SK-N-SH treated with all-trans-retinoic acid at 6 μM for 48 hours (cell line): ENCODE measurements at regions not wholly inside any gene's neighbourhood (a gene's known extent, or its start where the extent isn't known, plus 50 kb on each side); places are given as distances from the start of the nearest gene placed in this dataset.

Source experiments
- ATAC-seq: fragments of 200-7000 bp; cut with Tn5 transposase; 3 replicates; pipeline ENCODE4 v1.9.1; 2020; ENCODE audit warnings: mild to moderate bottlenecking, moderate library complexity
- BACH2 ChIP-seq: fragments of 250-450 bp; sonication (Bioruptor Pico); IDR thresholded peaks from 2 replicates; pipeline ENCODE4 v1.9.0; 2021; ENCODE audit warnings: mild to moderate bottlenecking, borderline replicate concordance
- CSDC2 ChIP-seq: fragments of 250-450 bp; sonication (Bioruptor Pico); IDR thresholded peaks from 2 replicates; pipeline ENCODE4 v1.5.0; 2020; ENCODE audit warnings: mild to moderate bottlenecking, moderate library complexity
- ESRRG ChIP-seq: fragments of 250-450 bp; sonication (Bioruptor Pico); IDR thresholded peaks from 2 replicates; pipeline ENCODE4 v1.6.1; 2021; ENCODE audit warnings: mild to moderate bottlenecking
- GLIS3 ChIP-seq: fragments of 250-450 bp; sonication (Bioruptor Pico); IDR thresholded peaks from 2 replicates; pipeline ENCODE4 v1.5.0; 2020; ENCODE audit warnings: mild to moderate bottlenecking, moderate library complexity
- ISL1 ChIP-seq: fragments of 250-450 bp; sonication (Bioruptor Pico); IDR thresholded peaks from 2 replicates; pipeline ENCODE4 v2.1.2; 2022; ENCODE audit warnings: mild to moderate bottlenecking, moderate library complexity
- POU6F1 ChIP-seq: fragments of 250-450 bp; sonication (Bioruptor Pico); IDR thresholded peaks from 2 replicates; pipeline ENCODE4 v1.8.0; 2021; ENCODE audit warnings: low read depth, mild to moderate bottlenecking, moderate library complexity, borderline replicate concordance
- PPARA ChIP-seq: fragments of 250-450 bp; sonication (Bioruptor Pico); IDR thresholded peaks from 2 replicates; pipeline ENCODE4 v1.5.0; 2020; ENCODE audit warnings: mild to moderate bottlenecking, borderline replicate concordance
- SNAI2 ChIP-seq: fragments of 250-450 bp; sonication (Bioruptor Pico); IDR thresholded peaks from 2 replicates; pipeline ENCODE4 v1.5.0; 2020; ENCODE audit warnings: mild to moderate bottlenecking, moderate library complexity
- TOX ChIP-seq: fragments of 250-450 bp; sonication (Bioruptor Pico); IDR thresholded peaks from 2 replicates; pipeline ENCODE4 v1.8.0; 2021; ENCODE audit warnings: mild to moderate bottlenecking, moderate library complexity, borderline replicate concordance
- ZC3H10 ChIP-seq: fragments of 250-450 bp; sonication (Bioruptor Pico); IDR thresholded peaks from 2 replicates; pipeline ENCODE4 v1.5.1; 2021; ENCODE audit warnings: mild to moderate bottlenecking, moderate library complexity
- ZFP30 ChIP-seq: fragments of 450-650 bp; formaldehyde crosslinking; IDR thresholded peaks from 2 replicates; pipeline ENCODE4 v1.5.0; 2022; ENCODE audit warnings: mild to moderate bottlenecking, moderate library complexity
- ZNF8 ChIP-seq: fragments of 450-650 bp; formaldehyde crosslinking; IDR thresholded peaks from 2 replicates; pipeline ENCODE4 v1.5.0; 2020; ENCODE audit warnings: mild to moderate bottlenecking, moderate library complexity
- TF ChIP-seq, protein P1 (sequence below): fragments of 250-450 bp; sonication (Bioruptor Pico); IDR thresholded peaks from 2 replicates; pipeline ENCODE4 v1.5.1; 2020; ENCODE audit warnings: low read depth, mild to moderate bottlenecking, moderate library complexity

DNA sequence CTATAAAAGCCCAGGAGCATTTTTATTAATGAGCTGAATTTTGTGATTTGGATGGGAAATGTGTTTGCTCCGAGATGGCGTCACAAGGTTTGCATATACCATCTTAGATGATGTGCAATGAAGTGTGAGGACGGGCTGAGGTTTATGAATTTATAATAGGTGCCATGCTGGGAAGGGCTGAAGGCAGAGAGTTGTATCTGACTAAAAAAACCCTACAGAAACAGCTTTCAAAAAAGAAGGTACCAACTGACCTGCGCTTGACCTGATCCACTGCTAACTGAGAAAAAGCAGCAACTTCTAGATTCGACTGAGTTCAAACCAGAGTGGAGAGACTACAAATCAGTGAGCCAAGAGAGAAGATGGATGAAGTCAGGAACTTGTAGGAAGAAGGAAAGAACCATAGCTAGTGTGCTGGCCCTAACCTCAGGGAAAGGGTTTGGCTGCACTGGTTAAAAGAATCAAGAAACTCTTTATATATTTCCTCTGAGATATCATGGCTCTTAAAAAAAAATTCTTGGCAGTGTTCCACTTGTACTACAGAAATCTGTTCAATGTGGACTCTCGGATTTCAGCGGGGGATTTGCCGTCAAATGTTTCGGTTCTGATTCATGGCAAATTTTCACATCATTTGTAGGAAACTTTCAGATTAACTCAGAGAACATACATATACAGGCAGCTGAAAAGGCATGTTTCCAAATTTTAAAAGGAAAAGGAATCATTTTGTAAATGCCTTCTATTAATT lies 56.5 kb upstream of the HDGFL1 start:
- TF ChIP-seq CSDC2 (CRISPR knock-in tag) (no peak), PPARA (CRISPR knock-in tag) (no peak), BACH2 (no peak), ZC3H10 (CRISPR knock-in tag) (no peak)
- TF ChIP-seq, protein P1, sequence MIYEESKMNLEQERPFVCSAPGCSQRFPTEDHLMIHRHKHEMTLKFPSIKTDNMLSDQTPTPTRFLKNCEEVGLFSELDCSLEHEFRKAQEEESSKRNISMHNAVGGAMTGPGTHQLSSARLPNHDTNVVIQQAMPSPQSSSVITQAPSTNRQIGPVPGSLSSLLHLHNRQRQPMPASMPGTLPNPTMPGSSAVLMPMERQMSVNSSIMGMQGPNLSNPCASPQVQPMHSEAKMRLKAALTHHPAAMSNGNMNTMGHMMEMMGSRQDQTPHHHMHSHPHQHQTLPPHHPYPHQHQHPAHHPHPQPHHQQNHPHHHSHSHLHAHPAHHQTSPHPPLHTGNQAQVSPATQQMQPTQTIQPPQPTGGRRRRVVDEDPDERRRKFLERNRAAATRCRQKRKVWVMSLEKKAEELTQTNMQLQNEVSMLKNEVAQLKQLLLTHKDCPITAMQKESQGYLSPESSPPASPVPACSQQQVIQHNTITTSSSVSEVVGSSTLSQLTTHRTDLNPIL (CRISPR knock-in tag): no peak
- TF ChIP-seq, all 23 proteins: peak for 0
- ATAC-seq: no peak

DNA sequence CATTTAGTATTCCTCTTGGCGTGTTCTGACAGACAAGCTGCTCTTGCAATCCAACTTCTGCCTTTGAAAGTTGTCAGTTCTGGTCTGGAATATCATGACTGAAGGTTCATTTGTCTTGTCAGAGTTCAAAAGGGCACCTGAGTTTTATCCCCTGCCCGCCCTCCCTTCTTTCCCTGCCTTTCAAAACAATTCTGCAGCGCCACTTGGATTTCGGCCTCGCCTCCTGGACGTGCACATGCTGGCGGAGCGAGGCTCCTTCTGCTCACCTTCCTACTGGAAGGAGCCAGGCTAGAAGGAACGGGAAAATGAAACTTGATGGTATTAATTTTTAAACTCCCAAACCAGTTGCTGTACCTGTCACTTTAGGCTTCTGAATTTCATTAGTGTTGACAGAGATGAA lies 55.7 kb upstream of the HDGFL1 start:
- no peak for ATAC-seq
- no peak for TF ChIP-seq PPARA (CRISPR knock-in tag)

- no peak for ATAC-seq
- no peak for TF ChIP-seq GLIS3 (CRISPR knock-in tag)
- TF ChIP-seq ISL1 (CRISPR knock-in tag): no peak
- TF ChIP-seq POU6F1 (CRISPR knock-in tag): no peak
- TF ChIP-seq ESRRG (CRISPR knock-in tag): no peak
- no peak for TF ChIP-seq SNAI2 (CRISPR knock-in tag)
- no peak for TF ChIP-seq ZFP30 (CRISPR knock-in tag)
- no peak for TF ChIP-seq ZNF8 (CRISPR knock-in tag)
- TF ChIP-seq PPARA (CRISPR knock-in tag): no peak
- TF ChIP-seq TOX (CRISPR knock-in tag): no peak
Measured at GRCh38 chr6:22519237-22519636, 50.1 kb upstream of the HDGFL1 start.
